SK-N-SH (cell line): ENCODE measurements at regions not wholly inside any gene's neighbourhood (a gene's known extent, or its start where the extent isn't known, plus 50 kb on each side); places are given as distances from the start of the nearest gene placed in this dataset.
"Not testable (repeated sequence)": the region's sequence is repeated elsewhere in the genome, so short reads cannot be mapped to it uniquely, and the experiment has no call there.

Experiments
- CHD2 ChIP-seq: fragments of 150-350 bp; IDR thresholded peaks from 2 replicates; pipeline ENCODE4 v1.6.1; 2018; ENCODE audit warnings: low read length; ENCODE audit not compliant: partially characterized antibody
- CTCF ChIP-seq: fragments of 200-600 bp; sonication (generic); IDR thresholded peaks from 2 replicates; pipeline ENCODE4 v1.6.1; 2017; ENCODE audit warnings: antibody characterized with exemption, mild to moderate bottlenecking, moderate library complexity
- EP300 ChIP-seq, 2 experiments: IDR thresholded peaks; 2 replicates each; pipeline versions ENCODE4 v1.4.0 to v1.6.1; 2012; ENCODE audit warnings: borderline replicate concordance in 1 of 2, low read depth in 1 of 2, low read length in 1 of 2
- EZH2phosphoT487 ChIP-seq: fragments of 200-600 bp; sonication (generic); IDR thresholded peaks from 2 replicates; pipeline ENCODE4 v1.6.1; 2017; ENCODE audit warnings: low read depth, mixed run types, mild to moderate bottlenecking, antibody characterized with exemption, moderate library complexity, borderline replicate concordance
- FOXM1 ChIP-seq: IDR thresholded peaks from 2 replicates; pipeline ENCODE4 v1.4.0; 2012; ENCODE audit warnings: low read depth, mild to moderate bottlenecking
- GABPA ChIP-seq: IDR thresholded peaks from 2 replicates; pipeline ENCODE4 v1.4.0; 2012; ENCODE audit warnings: low read depth, mild to moderate bottlenecking
- IRF3 ChIP-seq: fragments of 150-350 bp; IDR thresholded peaks from 2 replicates; pipeline ENCODE4 v1.6.1; 2016; ENCODE audit warnings: mild to moderate bottlenecking, low read depth, low read length
- POLR2AphosphoS5 ChIP-seq: IDR thresholded peaks from 2 replicates; pipeline ENCODE4 v1.6.1; 2012; ENCODE audit warnings: low read depth, low read length
- SMC3 ChIP-seq: IDR thresholded peaks from 2 replicates; pipeline ENCODE4 v1.6.1; 2012; ENCODE audit warnings: low read depth, low read length, improper control_type of control experiment
- TAF1 ChIP-seq: IDR thresholded peaks from 2 replicates; pipeline ENCODE4 v1.6.1; 2012; ENCODE audit warnings: low read depth, mild to moderate bottlenecking, low read length, moderate library complexity, borderline replicate concordance
- TCF12 ChIP-seq: IDR thresholded peaks from 2 replicates; pipeline ENCODE4 v1.4.0; 2012
- USF2 ChIP-seq: fragments of 150-350 bp; IDR thresholded peaks from 2 replicates; pipeline ENCODE4 v1.6.1; 2017; ENCODE audit warnings: antibody characterized with exemption, low read length, low read depth, borderline replicate concordance
- YY1 ChIP-seq: IDR thresholded peaks from 2 replicates; pipeline ENCODE4 v1.4.0; 2012; ENCODE audit warnings: low read depth, mild to moderate bottlenecking

GRCh38 chr11:26940501-26940900 lies 53.4 kb upstream of the FIBIN start:
- not testable (repeated sequence) for TF ChIP-seq EP300 (IDR thresholded peaks at IDR 0.05; ENCODE audit: borderline replicate concordance in 1 of 2, low read depth in 1 of 2, low read length in 1 of 2); EZH2phosphoT487; USF2; IRF3; CTCF; POLR2AphosphoS5; YY1; TAF1; CHD2; GABPA; FOXM1; SMC3; TCF12
